HepG2 (cell line): ENCODE measurements at regions not wholly inside any gene's neighbourhood (a gene's known extent, or its start where the extent isn't known, plus 50 kb on each side); places are given as distances from the start of the nearest gene placed in this dataset.
"Not testable (repeated sequence)": the region's sequence is repeated elsewhere in the genome, so short reads cannot be mapped to it uniquely, and the experiment has no call there.

Experiments
- ATAC-seq: fragments of 200-7000 bp; cut with Tn5 transposase; 3 replicates; pipeline ENCODE4 v1.9.1; 2020; ENCODE audit warnings: mild to moderate bottlenecking, moderate library complexity
- BruUV-seq: library from RNA; stranded (reverse); fragments of 400-500 nt; replicated peaks from 2 replicates; lab custom pipeline; 2021; lab: Mats Ljungman, UMichigan
- CTCF ChIA-PET: fragments of 300-600 bp; formaldehyde crosslinking; extraction: SDS; loops from one replicate; lab custom pipeline; 2021; ENCODE audit warnings: low total read pairs, inconsistent platforms, low intra/inter-chr PET ratio; lab: Yijun Ruan, JAX
- POLR2A ChIA-PET: fragments of 350-600 bp; sonication (Branson Sonifier 250); formaldehyde crosslinking; loops from one replicate; lab custom pipeline; 2020; ENCODE audit warnings: antibody characterized with exemption, inconsistent platforms; lab: Yijun Ruan, JAX
- DNase-seq: peaks from one replicate; pipeline ENCODE4 v3.0.0-alpha.2; 2015; ENCODE audit warnings: low spot score
- FAIRE-seq: peaks from 3 replicates; lab custom pipeline; 2011; peaks lifted over from hg19 to GRCh38; lab: Jason Lieb, UNC
- H2AFZ ChIP-seq: one replicate; pipeline ENCODE4 v1.6.1; 2011; ENCODE audit warnings: low read length, inconsistent platforms
- H3K27ac ChIP-seq: fragments of 300-600 bp; 3 replicates; pipeline ENCODE4 v1.8.0; 2011; ENCODE audit warnings: mixed run types, mild to moderate bottlenecking, mixed read lengths, low read length, inconsistent platforms; ENCODE audit not compliant: insufficient read depth; ENCODE audit errors: extremely low read length
- H3K27me3 ChIP-seq, 2 experiments: fragments of 200-600 bp in 1 of 2; 2 replicates in 1 of 2; 3 replicates in 1 of 2; pipeline versions ENCODE4 v1.6.0 to v1.8.0; 2011; ENCODE audit warnings: low read length in 2 of 2, mild to moderate bottlenecking in 2 of 2, moderate library complexity in 2 of 2, inconsistent platforms in 1 of 2; ENCODE audit not compliant: insufficient read depth in 2 of 2, control insufficient read depth in 1 of 2
- H3K36me3 ChIP-seq, 2 experiments: fragments of 200-600 bp in 1 of 2; replicated peaks in 1 of 2; 2 replicates in 1 of 2; 3 replicates in 1 of 2; pipeline versions ENCODE4 v1.5.1 to v1.8.0; 2011; ENCODE audit warnings: low read length in 2 of 2, inconsistent platforms in 1 of 2; ENCODE audit not compliant: insufficient read depth in 2 of 2, control insufficient read depth in 1 of 2
- H3K4me1 ChIP-seq: 2 replicates; pipeline ENCODE4 v1.5.1; 2012; ENCODE audit warnings: low read length, inconsistent platforms; ENCODE audit not compliant: insufficient read depth
- H3K4me2 ChIP-seq: 2 replicates; pipeline ENCODE4 v1.6.0; 2011; ENCODE audit warnings: low read depth, low read length, inconsistent platforms
- H3K4me3 ChIP-seq, 3 experiments: fragments of 200-600 bp in 1 of 3; sonication (generic), shearing (Covaris generic) in 1 of 3; replicated peaks in 1 of 3; 2 replicates each; pipeline ENCODE4 v1.5.1; 2011 to 2016; ENCODE audit warnings: low read length in 3 of 3, inconsistent platforms in 2 of 3, low read depth in 2 of 3, mild to moderate bottlenecking in 2 of 3, control low read depth in 1 of 3, mixed read lengths in 1 of 3; ENCODE audit not compliant: insufficient read depth in 1 of 3
- H3K79me2 ChIP-seq: one replicate; pipeline ENCODE4 v1.6.1; 2011; ENCODE audit warnings: low read length, inconsistent platforms; ENCODE audit not compliant: insufficient read depth
- H3K9ac ChIP-seq: 2 replicates; pipeline ENCODE4 v1.6.0; 2011; ENCODE audit warnings: mild to moderate bottlenecking, low read depth, low read length, inconsistent platforms; ENCODE audit not compliant: insufficient read depth
- H3K9me3 ChIP-seq: 2 replicates; pipeline ENCODE4 v1.5.1; 2012; ENCODE audit warnings: mild to moderate bottlenecking, low read length
- H4K20me1 ChIP-seq: 2 replicates; pipeline ENCODE4 v1.6.0; 2011; ENCODE audit warnings: inconsistent platforms, mild to moderate bottlenecking, low read length, moderate library complexity; ENCODE audit not compliant: insufficient read depth
- DNMT3B ChIP-seq: conservative IDR thresholded peaks from 2 replicates; pipeline ENCODE4 v1.6.1; 2016; ENCODE audit warnings: missing biosample characterization, control low read depth
- NFRKB ChIP-seq: fragments of 450-650 bp; IDR thresholded peaks from 2 replicates; pipeline ENCODE4 v1.6.1; 2017
- ZFYVE20 ChIP-seq: sonication (generic); formaldehyde crosslinking; IDR thresholded peaks from 2 replicates; pipeline ENCODE4 v1.8.0; 2023; ENCODE audit warnings: low read depth, mild to moderate bottlenecking, moderate library complexity, missing genetic modification reagents, borderline replicate concordance
- ZNF17 ChIP-seq: sonication (generic); formaldehyde crosslinking; IDR thresholded peaks from 2 replicates; pipeline ENCODE4 v1.5.0; 2020; ENCODE audit warnings: mild to moderate bottlenecking, missing genetic modification reagents
- ZNF205 ChIP-seq: IDR thresholded peaks from 2 replicates; pipeline ENCODE4 v1.6.1; 2018; ENCODE audit warnings: missing biosample characterization, missing genetic modification reagents
- ZNF446 ChIP-seq: sonication (generic); formaldehyde crosslinking; IDR thresholded peaks from 2 replicates; pipeline ENCODE4 v1.5.0; 2020; ENCODE audit warnings: mild to moderate bottlenecking, missing genetic modification reagents
- ZNF768 ChIP-seq: sonication (generic); formaldehyde crosslinking; IDR thresholded peaks from 2 replicates; pipeline ENCODE4 v1.4.0; 2020; ENCODE audit warnings: missing genetic modification reagents
- WGBS: methylation state at CpG from one replicate; pipeline ENCODE4 v1.1.6; 2017; ENCODE audit warnings: low lambda C conversion rate; 5-methylcytosine and 5-hydroxymethylcytosine counted together
- in situ Hi-C: cut with HindIII; loops from 2 replicates; pipeline ENCODE4 v1.10.0; 2017; ENCODE audit warnings: low pct_unique_long_range_greater_than_20kb; ENCODE audit not compliant: extremely low pct_ligation_motif_present
- intact Hi-C: fragments of 100-400 bp; cut with micrococcal nuclease; formaldehyde crosslinking; loops from one replicate; pipeline ENCODE4 v1.10.0; 2022; ENCODE audit not compliant: unreplicated experiment
- TF ChIP-seq, protein P1 (sequence below): sonication (generic); formaldehyde crosslinking; IDR thresholded peaks from 2 replicates; pipeline ENCODE4 v1.4.0; 2020; ENCODE audit warnings: mild to moderate bottlenecking, missing genetic modification reagents

GRCh38 chr1:245102149-245102548, 52.6 kb upstream of the KIF26B start:
- H3K79me2 ChIP-seq, H4K20me1 ChIP-seq, in situ Hi-C loops, POLR2A ChIA-PET, CTCF ChIA-PET, H3K27ac ChIP-seq, H3K9ac ChIP-seq, FAIRE-seq, H3K27me3 ChIP-seq, H3K36me3 ChIP-seq, H2AFZ ChIP-seq, ATAC-seq, intact Hi-C loops, BruUV-seq, H3K4me3 ChIP-seq, H3K4me2 ChIP-seq, H3K9me3 ChIP-seq, DNase-seq: not testable (repeated sequence)
- H3K4me1 ChIP-seq, result peaks cover 26% of the 10 kb centered on the region
- WGBS, result 92% methylated on average over 6 of the region's 6 CpGs

GRCh38 chr1:245099401-245099800, 55.4 kb upstream of the KIF26B start:
- Histone ChIP-seq H3K27me3 (no peaks in the 10 kb centered on the region), H4K20me1 (no peaks in the 10 kb centered on the region), H3K4me1 (peaks cover 40% of the 10 kb centered on the region), H3K27ac (no peak overlapping the region), H3K79me2 (no peaks in the 10 kb centered on the region), H3K9ac (no peak overlapping the region), H3K9me3 (no peaks in the 10 kb centered on the region), H3K4me3 (no peak overlapping the region), H2AFZ (no peak overlapping the region), H3K4me2 (no peak overlapping the region)
- DNase-seq, result no peak
- FAIRE-seq, result no peak
- POLR2A ChIA-PET, result no interaction called here
- intact Hi-C loops (no loop called here), in situ Hi-C loops (no loop called here)
- 78% methylated on average over 8 of the region's 8 CpGs for WGBS
- CTCF ChIA-PET, result no interaction called here
- ATAC-seq, result no peak
- TF ChIP-seq ZFYVE20 (CRISPR knock-in tag) (no peak), ZNF205 (no peak), ZNF768 (CRISPR knock-in tag) (peak; percentile 91), DNMT3B (CRISPR knock-in tag) (no peak), ZNF446 (CRISPR knock-in tag) (no peak), ZNF17 (no peak), NFRKB (no peak)
- TF ChIP-seq, protein P1, sequence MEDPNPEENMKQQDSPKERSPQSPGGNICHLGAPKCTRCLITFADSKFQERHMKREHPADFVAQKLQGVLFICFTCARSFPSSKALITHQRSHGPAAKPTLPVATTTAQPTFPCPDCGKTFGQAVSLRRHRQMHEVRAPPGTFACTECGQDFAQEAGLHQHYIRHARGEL (CRISPR knock-in tag), result no peak
- TF ChIP-seq, all 625 proteins: peak for 1
- BruUV-seq, result no TSS peak
- H3K36me3 ChIP-seq, result no peaks in the 10 kb centered on the region
